Mesothelial cell of epicardium (in vitro differentiated cells): ENCODE measurements at regions not wholly inside any gene's neighbourhood (a gene's known extent, or its start where the extent isn't known, plus 50 kb on each side); places are given as distances from the start of the nearest gene placed in this dataset.

Source experiments
- DNase-seq, 2 experiments: peaks; one replicate each; pipeline ENCODE4 v3.0.0; 2021; ENCODE audit warnings: low spot score in 2 of 2; ENCODE audit not compliant: unreplicated experiment in 2 of 2
- H3K27ac Mint-ChIP-seq: 2 replicates; pipeline ENCODE4 v1.8.0; 2021; ENCODE audit warnings: mixed read lengths
- H3K27me3 Mint-ChIP-seq: 2 replicates; pipeline ENCODE4 v1.8.0; 2021; ENCODE audit warnings: low read depth, mixed read lengths
- H3K36me3 Mint-ChIP-seq: 2 replicates; pipeline ENCODE4 v1.8.0; 2021; ENCODE audit warnings: mixed read lengths
- H3K4me1 Mint-ChIP-seq: 2 replicates; pipeline ENCODE4 v1.8.0; 2021; ENCODE audit warnings: mixed read lengths
- H3K4me3 Mint-ChIP-seq: 2 replicates; pipeline ENCODE4 v1.8.0; 2021; ENCODE audit warnings: mild to moderate bottlenecking, moderate library complexity, mixed read lengths
- H3K9me3 Mint-ChIP-seq: 2 replicates; pipeline ENCODE4 v1.8.0; 2021; ENCODE audit warnings: mixed read lengths
- CTCF ChIP-seq: fragments of 200-600 bp; sonication (generic); IDR thresholded peaks from one replicate; pipeline ENCODE4 v1.5.0; 2021; ENCODE audit warnings: antibody characterized with exemption; ENCODE audit not compliant: unreplicated experiment

GRCh38 chr12:84607170-84607819 is 305.3 kb downstream of the SLC6A15 start:
- Mint-ChIP-seq H3K4me1 (peaks cover 10% of the 10 kb centered on the region), H3K4me3 (no peak overlapping the region), H3K27me3 (no peaks in the 10 kb centered on the region), H3K9me3 (peaks cover 6% of the 10 kb centered on the region), H3K36me3 (no peaks in the 10 kb centered on the region), H3K27ac (no peak overlapping the region)
- no peak for TF ChIP-seq CTCF
- no peak for DNase-seq

GRCh38 chr12:84605983-84606382 is 306.6 kb downstream of the SLC6A15 start:
- no peak overlapping the region for H3K27ac Mint-ChIP-seq
- no peaks in the 10 kb centered on the region for H3K27me3 Mint-ChIP-seq
- no peak overlapping the region for H3K4me3 Mint-ChIP-seq
- no peaks in the 10 kb centered on the region for H3K9me3 Mint-ChIP-seq
- TF ChIP-seq CTCF = no peak
- DNase-seq = no peak
- H3K36me3 Mint-ChIP-seq = no peaks in the 10 kb centered on the region
- H3K4me1 Mint-ChIP-seq = peaks cover 14% of the 10 kb centered on the region

- no peak for TF ChIP-seq CTCF
- DNase-seq = no peak
- H3K4me3 Mint-ChIP-seq = no peak overlapping the region
- peaks cover 21% of the 10 kb centered on the region for H3K4me1 Mint-ChIP-seq
- H3K9me3 Mint-ChIP-seq = no peaks in the 10 kb centered on the region
- no peaks in the 10 kb centered on the region for H3K36me3 Mint-ChIP-seq
- no peak overlapping the region for H3K27ac Mint-ChIP-seq
- H3K27me3 Mint-ChIP-seq = no peaks in the 10 kb centered on the region
Observed at GRCh38 chr12:84604551-84604950, 308.0 kb downstream of the SLC6A15 start.

DNA sequence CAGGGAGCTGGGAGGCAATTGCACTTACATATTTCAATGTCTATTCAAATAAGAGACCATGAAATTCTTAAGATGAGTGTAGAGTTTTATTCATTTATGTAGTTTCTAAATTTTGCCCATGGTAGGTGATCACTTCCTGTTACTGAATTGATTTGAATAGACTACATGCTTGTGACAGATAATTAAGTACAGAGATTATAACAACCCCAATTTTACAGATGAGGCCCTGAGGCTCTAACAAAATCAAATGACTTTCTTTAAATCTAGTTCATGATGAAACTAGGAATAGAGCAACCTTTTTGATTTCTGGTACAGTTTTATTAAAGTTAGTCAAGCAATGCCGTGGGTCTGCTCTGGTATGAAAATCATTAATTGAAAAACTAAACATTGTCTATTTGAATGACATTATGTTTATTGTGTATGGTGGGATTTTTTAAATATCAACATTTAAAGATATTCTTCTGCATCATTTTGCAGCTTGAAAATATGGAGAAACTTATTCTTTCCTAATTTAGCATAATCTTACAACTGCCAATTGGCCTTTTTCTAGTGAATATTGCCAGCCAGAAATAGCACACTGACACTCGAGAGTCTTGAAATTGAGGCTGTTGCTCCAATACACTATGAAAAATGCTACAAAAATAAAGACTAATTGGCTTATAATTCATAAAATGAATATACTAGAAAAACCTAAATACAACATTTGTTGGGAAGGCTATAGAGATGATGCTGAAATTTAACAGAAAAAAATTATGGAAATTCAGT is 308.9 kb downstream of the SLC6A15 start:
- H3K27me3 Mint-ChIP-seq = no peaks in the 10 kb centered on the region
- DNase-seq = no peak
- no peak overlapping the region for H3K4me3 Mint-ChIP-seq
- no peaks in the 10 kb centered on the region for H3K9me3 Mint-ChIP-seq
- H3K27ac Mint-ChIP-seq = no peak overlapping the region
- no peaks in the 10 kb centered on the region for H3K36me3 Mint-ChIP-seq
- peaks cover 30% of the 10 kb centered on the region for H3K4me1 Mint-ChIP-seq
- TF ChIP-seq CTCF = no peak

DNA sequence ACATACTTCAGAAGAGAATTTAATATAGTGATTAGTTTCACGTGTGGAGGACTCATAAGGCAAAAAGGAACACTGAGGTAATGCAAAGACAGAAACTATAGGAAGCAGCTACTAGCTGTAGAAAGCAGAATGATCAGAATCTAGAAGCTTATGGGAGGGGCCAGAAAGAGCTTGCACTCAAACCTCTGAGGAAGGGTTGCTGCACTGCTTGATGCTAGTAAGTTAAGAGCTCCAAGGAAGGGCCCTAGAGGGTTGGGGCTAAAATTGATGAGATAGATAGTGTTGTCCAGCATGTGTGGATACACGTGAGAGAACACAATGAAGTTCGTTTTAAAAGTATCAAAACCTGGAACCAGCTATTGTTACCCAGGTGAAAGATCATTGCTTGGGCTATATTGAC is 311.1 kb downstream of the SLC6A15 start:
- peaks cover 46% of the 10 kb centered on the region for H3K4me1 Mint-ChIP-seq
- no peaks in the 10 kb centered on the region for H3K36me3 Mint-ChIP-seq
- no peak overlapping the region for H3K4me3 Mint-ChIP-seq
- TF ChIP-seq CTCF = no peak
- H3K27me3 Mint-ChIP-seq = no peaks in the 10 kb centered on the region
- no peaks in the 10 kb centered on the region for H3K9me3 Mint-ChIP-seq
- H3K27ac Mint-ChIP-seq = no peak overlapping the region
- DNase-seq = no peak
